ENCODE measurements at regions not wholly inside any gene's neighbourhood (a gene's known extent, or its start where the extent isn't known, plus 50 kb on each side); places are given as distances from the start of the nearest gene placed in this dataset.

GRCh38 chr2:30060562-30060961 is 86.2 kb upstream of the YPEL5 start:
- no peak overlapping the region for H3K4me2 ChIP-seq
- H3K9me2 ChIP-seq (replicated peaks; ENCODE audit: insufficient read depth), result no peaks in the 10 kb centered on the region
- no peaks in the 10 kb centered on the region for H3K27me3 ChIP-seq
- no peak overlapping the region for H3K27ac ChIP-seq
- H3K4me3 ChIP-seq, result no peak overlapping the region
- no peak for DNase-seq (ENCODE audit: low spot score)
- WGBS (ENCODE audit: low lambda C conversion rate, missing lambda C conversion rate), result 85% methylated on average over 5 of the region's 5 CpGs
- no peaks in the 10 kb centered on the region for H3K9me3 ChIP-seq (ENCODE audit: low read depth)
- H4K20me1 ChIP-seq (ENCODE audit: insufficient read depth, poor library complexity, severe bottlenecking), result no peaks in the 10 kb centered on the region
- no peak for TF ChIP-seq CTCF (IDR thresholded peaks at IDR 0.05; ENCODE audit: poor library complexity)
- TF ChIP-seq EZH2 (IDR thresholded peaks at IDR 0.05; ENCODE audit: borderline replicate concordance), result no peak
- TF ChIP-seq EZH2phosphoT487 (IDR thresholded peaks at IDR 0.05; ENCODE audit: low read depth, severe bottlenecking, unreplicated experiment), result no peak
- H3K36me3 ChIP-seq (replicated peaks; ENCODE audit: insufficient read depth, low read depth), result no peaks in the 10 kb centered on the region
- H3K4me1 ChIP-seq (ENCODE audit: insufficient read depth), result no peaks in the 10 kb centered on the region
- no peaks in the 10 kb centered on the region for H3K79me2 ChIP-seq
- H2AFZ ChIP-seq, result no peak overlapping the region

- Histone ChIP-seq H2AFZ (no peak overlapping the region), H3K4me1 (ENCODE audit: insufficient read depth) (no peaks in the 10 kb centered on the region), H3K27me3 (no peaks in the 10 kb centered on the region), H3K9me3 (ENCODE audit: low read depth) (no peaks in the 10 kb centered on the region), H3K9me2 (replicated peaks; ENCODE audit: insufficient read depth) (no peaks in the 10 kb centered on the region), H3K36me3 (replicated peaks; ENCODE audit: insufficient read depth, low read depth) (no peaks in the 10 kb centered on the region), H3K4me3 (no peak overlapping the region), H3K27ac (no peak overlapping the region), H3K4me2 (no peak overlapping the region), H3K79me2 (no peaks in the 10 kb centered on the region), H4K20me1 (ENCODE audit: insufficient read depth, poor library complexity, severe bottlenecking) (no peaks in the 10 kb centered on the region)
- no peak for TF ChIP-seq CTCF (IDR thresholded peaks at IDR 0.05; ENCODE audit: poor library complexity)
- TF ChIP-seq EZH2phosphoT487 (IDR thresholded peaks at IDR 0.05; ENCODE audit: low read depth, severe bottlenecking, unreplicated experiment), result no peak
- no peak for TF ChIP-seq EZH2 (IDR thresholded peaks at IDR 0.05; ENCODE audit: borderline replicate concordance)
- no peak for DNase-seq (ENCODE audit: low spot score)
Observed at GRCh38 chr2:30068067-30068466, 78.7 kb upstream of the YPEL5 start.

GRCh38 chr2:30072250-30072842 is 74.5 kb upstream of the YPEL5 start:
- 18% methylated on average over 10 of the region's 10 CpGs for WGBS (ENCODE audit: low lambda C conversion rate, missing lambda C conversion rate)
- H3K9me3 ChIP-seq (ENCODE audit: low read depth), result no peaks in the 10 kb centered on the region
- no peaks in the 10 kb centered on the region for H3K79me2 ChIP-seq
- peak; percentile 86 for DNase-seq (ENCODE audit: low spot score)
- H2AFZ ChIP-seq, result no peak overlapping the region
- no peak overlapping the region for H3K4me3 ChIP-seq
- H3K27ac ChIP-seq, result no peak overlapping the region
- H4K20me1 ChIP-seq (ENCODE audit: insufficient read depth, poor library complexity, severe bottlenecking), result no peaks in the 10 kb centered on the region
- TF ChIP-seq CTCF (IDR thresholded peaks at IDR 0.05; ENCODE audit: poor library complexity), result peak; percentile 85
- TF ChIP-seq EZH2 (IDR thresholded peaks at IDR 0.05; ENCODE audit: borderline replicate concordance), result no peak
- peaks cover 6% of the 10 kb centered on the region for H3K27me3 ChIP-seq
- H3K9me2 ChIP-seq (replicated peaks; ENCODE audit: insufficient read depth), result no peaks in the 10 kb centered on the region
- H3K36me3 ChIP-seq (replicated peaks; ENCODE audit: insufficient read depth, low read depth), result no peaks in the 10 kb centered on the region
- no peaks in the 10 kb centered on the region for H3K4me1 ChIP-seq (ENCODE audit: insufficient read depth)
- H3K4me2 ChIP-seq, result no peak overlapping the region

- WGBS (ENCODE audit: low lambda C conversion rate, missing lambda C conversion rate), result 92% methylated on average over 4 of the region's 4 CpGs
- H4K20me1 ChIP-seq (ENCODE audit: insufficient read depth, poor library complexity, severe bottlenecking), result no peaks in the 10 kb centered on the region
- no peak overlapping the region for H2AFZ ChIP-seq
- H3K27me3 ChIP-seq, result peaks cover 6% of the 10 kb centered on the region
- TF ChIP-seq EZH2 (IDR thresholded peaks at IDR 0.05; ENCODE audit: borderline replicate concordance) (no peak), EZH2phosphoT487 (IDR thresholded peaks at IDR 0.05; ENCODE audit: low read depth, severe bottlenecking, unreplicated experiment) (no peak), CTCF (IDR thresholded peaks at IDR 0.05; ENCODE audit: poor library complexity) (no peak)
- DNase-seq (ENCODE audit: low spot score), result no peak
- no peaks in the 10 kb centered on the region for H3K36me3 ChIP-seq (replicated peaks; ENCODE audit: insufficient read depth, low read depth)
- H3K4me2 ChIP-seq, result no peak overlapping the region
- no peak overlapping the region for H3K27ac ChIP-seq
- H3K9me3 ChIP-seq (ENCODE audit: low read depth), result no peaks in the 10 kb centered on the region
- H3K79me2 ChIP-seq, result no peaks in the 10 kb centered on the region
- no peaks in the 10 kb centered on the region for H3K9me2 ChIP-seq (replicated peaks; ENCODE audit: insufficient read depth)
- H3K4me1 ChIP-seq (ENCODE audit: insufficient read depth), result no peaks in the 10 kb centered on the region
- H3K4me3 ChIP-seq, result no peak overlapping the region
Observed at GRCh38 chr2:30073523-30073922, 73.3 kb upstream of the YPEL5 start.
